ENCODE measurements at regions not wholly inside any gene's neighbourhood (a gene's known extent, or its start where the extent isn't known, plus 50 kb on each side); places are given as distances from the start of the nearest gene placed in this dataset.
A peak's percentile ranks its signal among the peaks of the same experiment; 100 is the strongest.
"Not testable (repeated sequence)": the region's sequence is repeated elsewhere in the genome, so short reads cannot be mapped to it uniquely, and the experiment has no call there.

GRCh38 chr6:27692133-27692532, 219.2 kb upstream of the ZNF184 start:
- H3K9ac ChIP-seq (ENCODE audit: low read depth, low read length); H3K27me3 ChIP-seq (ENCODE audit: control insufficient read depth, insufficient read depth, low read length); H3K9me3 ChIP-seq (ENCODE audit: control insufficient read depth, insufficient read depth, low read length); H3K4me1 ChIP-seq (ENCODE audit: control insufficient read depth, insufficient read depth, low read length); H3K4me3 ChIP-seq (ENCODE audit: low read depth, low read length); H3K36me3 ChIP-seq (ENCODE audit: control insufficient read depth, insufficient read depth, low read length): not testable (repeated sequence)

- Histone ChIP-seq H3K4me1 (ENCODE audit: control insufficient read depth, insufficient read depth, low read length) (no peaks in the 10 kb centered on the region), H3K9ac (ENCODE audit: low read depth, low read length) (peak overlapping the region; percentile 55), H3K9me3 (ENCODE audit: control insufficient read depth, insufficient read depth, low read length) (no peaks in the 10 kb centered on the region), H3K27me3 (ENCODE audit: control insufficient read depth, insufficient read depth, low read length) (no peaks in the 10 kb centered on the region), H3K36me3 (ENCODE audit: control insufficient read depth, insufficient read depth, low read length) (no peaks in the 10 kb centered on the region), H3K4me3 (ENCODE audit: low read depth, low read length) (peak overlapping the region; percentile 97)
Observed at GRCh38 chr6:27688014-27688586, 215.2 kb upstream of the ZNF184 start.

GRCh38 chr6:27687154-27688013, 214.5 kb upstream of the ZNF184 start:
- peak overlapping the region; percentile 97 for H3K4me3 ChIP-seq (ENCODE audit: low read depth, low read length)
- H3K36me3 ChIP-seq (ENCODE audit: control insufficient read depth, insufficient read depth, low read length) = no peaks in the 10 kb centered on the region
- H3K27me3 ChIP-seq (ENCODE audit: control insufficient read depth, insufficient read depth, low read length) = peaks cover 3% of the 10 kb centered on the region
- peak overlapping the region; percentile 55 for H3K9ac ChIP-seq (ENCODE audit: low read depth, low read length)
- no peaks in the 10 kb centered on the region for H3K9me3 ChIP-seq (ENCODE audit: control insufficient read depth, insufficient read depth, low read length)
- no peaks in the 10 kb centered on the region for H3K4me1 ChIP-seq (ENCODE audit: control insufficient read depth, insufficient read depth, low read length)

GRCh38 chr6:27685279-27685678, 212.4 kb upstream of the ZNF184 start:
- Histone ChIP-seq H3K9ac (ENCODE audit: low read depth, low read length) (no peak overlapping the region), H3K4me3 (ENCODE audit: low read depth, low read length) (no peak overlapping the region), H3K27me3 (ENCODE audit: control insufficient read depth, insufficient read depth, low read length) (peaks cover 10% of the 10 kb centered on the region), H3K36me3 (ENCODE audit: control insufficient read depth, insufficient read depth, low read length) (no peaks in the 10 kb centered on the region), H3K9me3 (ENCODE audit: control insufficient read depth, insufficient read depth, low read length) (no peaks in the 10 kb centered on the region), H3K4me1 (ENCODE audit: control insufficient read depth, insufficient read depth, low read length) (no peaks in the 10 kb centered on the region)

- no peak overlapping the region for H3K9ac ChIP-seq (ENCODE audit: low read depth, low read length)
- H3K4me1 ChIP-seq (ENCODE audit: control insufficient read depth, insufficient read depth, low read length) = no peaks in the 10 kb centered on the region
- H3K4me3 ChIP-seq (ENCODE audit: low read depth, low read length) = peak overlapping the region; percentile 50
- peaks cover 17% of the 10 kb centered on the region for H3K27me3 ChIP-seq (ENCODE audit: control insufficient read depth, insufficient read depth, low read length)
- H3K36me3 ChIP-seq (ENCODE audit: control insufficient read depth, insufficient read depth, low read length) = no peaks in the 10 kb centered on the region
- no peaks in the 10 kb centered on the region for H3K9me3 ChIP-seq (ENCODE audit: control insufficient read depth, insufficient read depth, low read length)
Observed at GRCh38 chr6:27684264-27685211, 211.6 kb upstream of the ZNF184 start.

- H3K9ac ChIP-seq (ENCODE audit: low read depth, low read length) = no peak overlapping the region
- H3K9me3 ChIP-seq (ENCODE audit: control insufficient read depth, insufficient read depth, low read length) = no peaks in the 10 kb centered on the region
- H3K27me3 ChIP-seq (ENCODE audit: control insufficient read depth, insufficient read depth, low read length) = peaks cover 42% of the 10 kb centered on the region
- H3K4me3 ChIP-seq (ENCODE audit: low read depth, low read length) = peak overlapping the region; percentile 46
- no peaks in the 10 kb centered on the region for H3K4me1 ChIP-seq (ENCODE audit: control insufficient read depth, insufficient read depth, low read length)
- H3K36me3 ChIP-seq (ENCODE audit: control insufficient read depth, insufficient read depth, low read length) = no peaks in the 10 kb centered on the region
Observed at GRCh38 chr6:27679964-27680694, 207.2 kb upstream of the ZNF184 start.

- H3K9me3 ChIP-seq (ENCODE audit: control insufficient read depth, insufficient read depth, low read length) = no peaks in the 10 kb centered on the region
- H3K4me1 ChIP-seq (ENCODE audit: control insufficient read depth, insufficient read depth, low read length) = no peaks in the 10 kb centered on the region
- H3K36me3 ChIP-seq (ENCODE audit: control insufficient read depth, insufficient read depth, low read length) = no peaks in the 10 kb centered on the region
- H3K4me3 ChIP-seq (ENCODE audit: low read depth, low read length) = peak overlapping the region; percentile 46
- no peak overlapping the region for H3K9ac ChIP-seq (ENCODE audit: low read depth, low read length)
- H3K27me3 ChIP-seq (ENCODE audit: control insufficient read depth, insufficient read depth, low read length) = peaks cover 44% of the 10 kb centered on the region
Observed at GRCh38 chr6:27679308-27679963, 206.5 kb upstream of the ZNF184 start.

GRCh38 chr6:27678469-27678868, 205.6 kb upstream of the ZNF184 start:
- no peaks in the 10 kb centered on the region for H3K36me3 ChIP-seq (ENCODE audit: control insufficient read depth, insufficient read depth, low read length)
- H3K9me3 ChIP-seq (ENCODE audit: control insufficient read depth, insufficient read depth, low read length) = no peaks in the 10 kb centered on the region
- H3K4me1 ChIP-seq (ENCODE audit: control insufficient read depth, insufficient read depth, low read length) = no peaks in the 10 kb centered on the region
- H3K4me3 ChIP-seq (ENCODE audit: low read depth, low read length) = no peak overlapping the region
- peaks cover 50% of the 10 kb centered on the region for H3K27me3 ChIP-seq (ENCODE audit: control insufficient read depth, insufficient read depth, low read length)
- no peak overlapping the region for H3K9ac ChIP-seq (ENCODE audit: low read depth, low read length)

- H3K9me3 ChIP-seq (ENCODE audit: control insufficient read depth, insufficient read depth, low read length) = no peaks in the 10 kb centered on the region
- no peak overlapping the region for H3K4me3 ChIP-seq (ENCODE audit: low read depth, low read length)
- no peaks in the 10 kb centered on the region for H3K4me1 ChIP-seq (ENCODE audit: control insufficient read depth, insufficient read depth, low read length)
- H3K9ac ChIP-seq (ENCODE audit: low read depth, low read length) = no peak overlapping the region
- peaks cover 52% of the 10 kb centered on the region for H3K27me3 ChIP-seq (ENCODE audit: control insufficient read depth, insufficient read depth, low read length)
- no peaks in the 10 kb centered on the region for H3K36me3 ChIP-seq (ENCODE audit: control insufficient read depth, insufficient read depth, low read length)
Observed at GRCh38 chr6:27674882-27675281, 202.0 kb upstream of the ZNF184 start.

GRCh38 chr6:27672113-27672799, 199.4 kb upstream of the ZNF184 start:
- H3K4me3 ChIP-seq (ENCODE audit: low read depth, low read length) = peak overlapping the region; percentile 69
- H3K4me1 ChIP-seq (ENCODE audit: control insufficient read depth, insufficient read depth, low read length) = no peaks in the 10 kb centered on the region
- H3K9ac ChIP-seq (ENCODE audit: low read depth, low read length) = no peak overlapping the region
- H3K27me3 ChIP-seq (ENCODE audit: control insufficient read depth, insufficient read depth, low read length) = peaks cover 43% of the 10 kb centered on the region
- H3K36me3 ChIP-seq (ENCODE audit: control insufficient read depth, insufficient read depth, low read length) = no peaks in the 10 kb centered on the region
- H3K9me3 ChIP-seq (ENCODE audit: control insufficient read depth, insufficient read depth, low read length) = no peaks in the 10 kb centered on the region

Data from iPS-15b (cell line).